GM12875 (cell line): ENCODE measurements at regions not wholly inside any gene's neighbourhood (a gene's known extent, or its start where the extent isn't known, plus 50 kb on each side); places are given as distances from the start of the nearest gene placed in this dataset.

Experiments used
- H3K4me3 ChIP-seq: one replicate; pipeline ENCODE4 v1.5.1; 2011; ENCODE audit warnings: low read depth, low read length, control low read depth
- CTCF ChIP-seq: IDR thresholded peaks from 2 replicates; pipeline ENCODE4 v1.5.1; 2011; ENCODE audit warnings: low read depth, mild to moderate bottlenecking, control low read depth, inconsistent platforms, low read length, moderate library complexity, borderline replicate concordance; ENCODE audit not compliant: insufficient read depth

- no peak for TF ChIP-seq CTCF
- no peak overlapping the region for H3K4me3 ChIP-seq
Measured at GRCh38 chr6:14917109-14917910, 328.6 kb upstream of the JARID2 start.

- no peak for TF ChIP-seq CTCF
- H3K4me3 ChIP-seq = no peak overlapping the region
Measured at GRCh38 chr6:14918200-14918907, 327.5 kb upstream of the JARID2 start.

GRCh38 chr6:14919038-14919670 lies 326.7 kb upstream of the JARID2 start:
- no peak for TF ChIP-seq CTCF

GRCh38 chr6:14920276-14920675 lies 325.6 kb upstream of the JARID2 start:
- no peak overlapping the region for H3K4me3 ChIP-seq
- TF ChIP-seq CTCF = no peak

More at GRCh38 chr6:14919038-14919670, 326.7 kb upstream of the JARID2 start:
- no peak overlapping the region for H3K4me3 ChIP-seq

DNA sequence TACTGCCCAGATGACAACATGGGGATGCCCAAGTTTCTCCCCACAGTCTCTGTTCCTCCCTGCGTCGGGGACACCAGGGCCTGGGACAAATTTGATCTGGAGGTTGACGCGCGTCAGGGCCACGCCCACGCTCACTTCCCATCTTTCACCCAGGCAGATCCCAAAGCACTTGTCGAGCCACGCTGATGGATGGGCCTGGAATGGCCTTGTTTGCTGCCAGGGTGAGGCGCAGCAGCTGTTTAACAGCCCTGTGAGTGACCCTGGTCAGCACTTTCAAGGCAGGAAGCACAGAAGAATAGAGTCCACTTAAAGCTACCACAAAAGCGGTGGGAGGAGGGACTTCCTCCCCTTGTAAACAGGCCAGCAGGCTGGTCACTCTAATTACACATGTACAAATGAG lies 324.7 kb upstream of the JARID2 start:
- no peak for TF ChIP-seq CTCF
- H3K4me3 ChIP-seq = no peak overlapping the region

- no peak overlapping the region for H3K4me3 ChIP-seq
- no peak for TF ChIP-seq CTCF
Measured at GRCh38 chr6:14921878-14922671, 323.8 kb upstream of the JARID2 start.
